ENCODE measurements at regions not wholly inside any gene's neighbourhood (a gene's known extent, or its start where the extent isn't known, plus 50 kb on each side); places are given as distances from the start of the nearest gene placed in this dataset.

- no peak for TF ChIP-seq CTCF (IDR thresholded peaks at IDR 0.05; ENCODE audit: low read length)
- no peak for TF ChIP-seq EZH2 (optimal IDR thresholded peaks at IDR 0.05; ENCODE audit: low read depth, low read length)
Measured at GRCh38 chr1:186571771-186572170, 108.5 kb downstream of the PTGS2 start.

Data from MM.1S (cell line).